HepG2 (cell line): ENCODE measurements at regions not wholly inside any gene's neighbourhood (a gene's known extent, or its start where the extent isn't known, plus 50 kb on each side); places are given as distances from the start of the nearest gene placed in this dataset.

ENCODE experiments used
- ATAC-seq: fragments of 200-7000 bp; cut with Tn5 transposase; 3 replicates; pipeline ENCODE4 v1.9.1; 2020; ENCODE audit warnings: mild to moderate bottlenecking, moderate library complexity
- BruUV-seq: library from RNA; stranded (reverse); fragments of 400-500 nt; replicated peaks from 2 replicates; lab custom pipeline; 2021; lab: Mats Ljungman, UMichigan
- CTCF ChIA-PET: fragments of 300-600 bp; formaldehyde crosslinking; extraction: SDS; loops from one replicate; lab custom pipeline; 2021; ENCODE audit warnings: low total read pairs, inconsistent platforms, low intra/inter-chr PET ratio; lab: Yijun Ruan, JAX
- POLR2A ChIA-PET: fragments of 350-600 bp; sonication (Branson Sonifier 250); formaldehyde crosslinking; loops from one replicate; lab custom pipeline; 2020; ENCODE audit warnings: antibody characterized with exemption, inconsistent platforms; lab: Yijun Ruan, JAX
- DNase-seq: peaks from one replicate; pipeline ENCODE4 v3.0.0-alpha.2; 2015; ENCODE audit warnings: low spot score
- FAIRE-seq: peaks from 3 replicates; lab custom pipeline; 2011; peaks lifted over from hg19 to GRCh38; lab: Jason Lieb, UNC
- H2AFZ ChIP-seq: one replicate; pipeline ENCODE4 v1.6.1; 2011; ENCODE audit warnings: low read length, inconsistent platforms
- H3K27ac ChIP-seq: fragments of 300-600 bp; 3 replicates; pipeline ENCODE4 v1.8.0; 2011; ENCODE audit warnings: mixed run types, mild to moderate bottlenecking, mixed read lengths, low read length, inconsistent platforms; ENCODE audit not compliant: insufficient read depth; ENCODE audit errors: extremely low read length
- H3K27me3 ChIP-seq, 2 experiments: fragments of 200-600 bp in 1 of 2; 2 replicates in 1 of 2; 3 replicates in 1 of 2; pipeline versions ENCODE4 v1.6.0 to v1.8.0; 2011; ENCODE audit warnings: low read length in 2 of 2, mild to moderate bottlenecking in 2 of 2, moderate library complexity in 2 of 2, inconsistent platforms in 1 of 2; ENCODE audit not compliant: insufficient read depth in 2 of 2, control insufficient read depth in 1 of 2
- H3K36me3 ChIP-seq, 2 experiments: fragments of 200-600 bp in 1 of 2; replicated peaks in 1 of 2; 2 replicates in 1 of 2; 3 replicates in 1 of 2; pipeline versions ENCODE4 v1.5.1 to v1.8.0; 2011; ENCODE audit warnings: low read length in 2 of 2, inconsistent platforms in 1 of 2; ENCODE audit not compliant: insufficient read depth in 2 of 2, control insufficient read depth in 1 of 2
- H3K4me1 ChIP-seq: 2 replicates; pipeline ENCODE4 v1.5.1; 2012; ENCODE audit warnings: low read length, inconsistent platforms; ENCODE audit not compliant: insufficient read depth
- H3K4me2 ChIP-seq: 2 replicates; pipeline ENCODE4 v1.6.0; 2011; ENCODE audit warnings: low read depth, low read length, inconsistent platforms
- H3K4me3 ChIP-seq, 3 experiments: fragments of 200-600 bp in 1 of 3; sonication (generic), shearing (Covaris generic) in 1 of 3; replicated peaks in 1 of 3; 2 replicates each; pipeline ENCODE4 v1.5.1; 2011 to 2016; ENCODE audit warnings: low read length in 3 of 3, inconsistent platforms in 2 of 3, low read depth in 2 of 3, mild to moderate bottlenecking in 2 of 3, control low read depth in 1 of 3, mixed read lengths in 1 of 3; ENCODE audit not compliant: insufficient read depth in 1 of 3
- H3K79me2 ChIP-seq: one replicate; pipeline ENCODE4 v1.6.1; 2011; ENCODE audit warnings: low read length, inconsistent platforms; ENCODE audit not compliant: insufficient read depth
- H3K9ac ChIP-seq: 2 replicates; pipeline ENCODE4 v1.6.0; 2011; ENCODE audit warnings: mild to moderate bottlenecking, low read depth, low read length, inconsistent platforms; ENCODE audit not compliant: insufficient read depth
- H3K9me3 ChIP-seq: 2 replicates; pipeline ENCODE4 v1.5.1; 2012; ENCODE audit warnings: mild to moderate bottlenecking, low read length
- H4K20me1 ChIP-seq: 2 replicates; pipeline ENCODE4 v1.6.0; 2011; ENCODE audit warnings: inconsistent platforms, mild to moderate bottlenecking, low read length, moderate library complexity; ENCODE audit not compliant: insufficient read depth
- FOSL1 ChIP-seq: sonication (generic); formaldehyde crosslinking; IDR thresholded peaks from 2 replicates; pipeline ENCODE4 v1.9.0; 2021; ENCODE audit warnings: missing genetic modification reagents, borderline replicate concordance
- KAT8 ChIP-seq: IDR thresholded peaks from 2 replicates; pipeline ENCODE4 v1.6.1; 2016; ENCODE audit warnings: missing genetic modification reagents, missing compliant biosample characterization
- RXRB ChIP-seq: IDR thresholded peaks from 2 replicates; pipeline ENCODE4 v1.6.1; 2016; ENCODE audit warnings: borderline replicate concordance, missing genetic modification reagents, missing compliant biosample characterization
- ZKSCAN5 ChIP-seq: sonication (generic); formaldehyde crosslinking; IDR thresholded peaks from 2 replicates; pipeline ENCODE4 v1.5.1; 2020; ENCODE audit warnings: mild to moderate bottlenecking, missing genetic modification reagents
- ZMYM4 ChIP-seq: sonication (generic); formaldehyde crosslinking; IDR thresholded peaks from 2 replicates; pipeline ENCODE4 v1.8.1; 2023; ENCODE audit warnings: mild to moderate bottlenecking, missing genetic modification reagents
- ZNF616 ChIP-seq: sonication (generic); formaldehyde crosslinking; IDR thresholded peaks from 2 replicates; pipeline ENCODE4 v1.5.0; 2020; ENCODE audit warnings: low read depth, mild to moderate bottlenecking, missing genetic modification reagents
- ZZZ3 ChIP-seq: sonication (generic); formaldehyde crosslinking; IDR thresholded peaks from 2 replicates; pipeline ENCODE4 v1.4.0; 2020; ENCODE audit warnings: missing genetic modification reagents, mild to moderate bottlenecking, borderline replicate concordance
- WGBS: methylation state at CpG from one replicate; pipeline ENCODE4 v1.1.6; 2017; ENCODE audit warnings: low lambda C conversion rate; 5-methylcytosine and 5-hydroxymethylcytosine counted together
- in situ Hi-C: cut with HindIII; loops from 2 replicates; pipeline ENCODE4 v1.10.0; 2017; ENCODE audit warnings: low pct_unique_long_range_greater_than_20kb; ENCODE audit not compliant: extremely low pct_ligation_motif_present
- intact Hi-C: fragments of 100-400 bp; cut with micrococcal nuclease; formaldehyde crosslinking; loops from one replicate; pipeline ENCODE4 v1.10.0; 2022; ENCODE audit not compliant: unreplicated experiment
- TF ChIP-seq, protein P1 (sequence below): sonication (generic); formaldehyde crosslinking; IDR thresholded peaks from 2 replicates; pipeline ENCODE4 v1.4.0; 2020; ENCODE audit warnings: missing genetic modification reagents
- TF ChIP-seq, protein P2 (sequence below): IDR thresholded peaks from 2 replicates; pipeline ENCODE4 v1.6.1; 2016
- TF ChIP-seq, protein P3 (sequence below): IDR thresholded peaks from 2 replicates; pipeline ENCODE4 v1.6.1; 2012; ENCODE audit warnings: inconsistent platforms

DNA sequence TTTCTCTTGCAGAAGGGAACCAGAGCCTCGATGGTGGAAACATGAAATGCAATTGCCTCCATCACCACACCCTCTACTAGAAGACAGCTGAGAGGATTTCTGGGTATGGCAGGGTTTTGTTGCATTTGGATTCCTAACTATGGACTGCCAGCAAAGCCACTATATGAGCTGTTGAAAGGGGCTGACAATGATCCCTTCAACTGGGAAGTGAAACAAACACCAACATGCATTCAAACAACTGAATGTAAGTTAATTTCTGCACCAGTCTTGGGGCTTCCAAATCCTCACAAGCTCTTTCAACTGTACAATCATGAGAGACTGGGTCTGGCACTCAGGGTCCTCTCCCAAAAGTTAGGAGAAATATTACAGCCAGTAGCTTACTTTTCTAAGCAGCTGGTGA, 116.7 kb upstream of the PLCL2 start:
- intact Hi-C loops = no loop called here
- ATAC-seq = no peak
- Histone ChIP-seq H3K27ac (no peak overlapping the region), H3K9ac (no peak overlapping the region), H3K4me1 (no peaks in the 10 kb centered on the region), H3K9me3 (no peaks in the 10 kb centered on the region), H3K4me2 (no peak overlapping the region), H3K27me3 (peaks cover 1 to 8% of the 10 kb centered on the region in 2 experiments; a peak in 2 of 5 replicates), H4K20me1 (no peaks in the 10 kb centered on the region), H3K36me3 (no peaks in the 10 kb centered on the region), H3K4me3 (no peak overlapping the region), H2AFZ (no peak overlapping the region), H3K79me2 (no peaks in the 10 kb centered on the region)
- ChIA-PET CTCF (no interaction called here), POLR2A (no interaction called here)
- DNase-seq = no peak
- in situ Hi-C loops = no loop called here
- 0% methylated on average over 1 of the region's 1 CpG for WGBS
- BruUV-seq = no TSS peak
- no peak for FAIRE-seq
- TF ChIP-seq ZKSCAN5 (CRISPR knock-in tag) (no peak), RXRB (CRISPR knock-in tag) (no peak), FOSL1 (CRISPR knock-in tag) (no peak), ZNF616 (CRISPR knock-in tag) (no peak), KAT8 (CRISPR knock-in tag) (no peak), ZZZ3 (CRISPR knock-in tag) (no peak), ZMYM4 (CRISPR knock-in tag) (no peak)
- TF ChIP-seq, protein P1, sequence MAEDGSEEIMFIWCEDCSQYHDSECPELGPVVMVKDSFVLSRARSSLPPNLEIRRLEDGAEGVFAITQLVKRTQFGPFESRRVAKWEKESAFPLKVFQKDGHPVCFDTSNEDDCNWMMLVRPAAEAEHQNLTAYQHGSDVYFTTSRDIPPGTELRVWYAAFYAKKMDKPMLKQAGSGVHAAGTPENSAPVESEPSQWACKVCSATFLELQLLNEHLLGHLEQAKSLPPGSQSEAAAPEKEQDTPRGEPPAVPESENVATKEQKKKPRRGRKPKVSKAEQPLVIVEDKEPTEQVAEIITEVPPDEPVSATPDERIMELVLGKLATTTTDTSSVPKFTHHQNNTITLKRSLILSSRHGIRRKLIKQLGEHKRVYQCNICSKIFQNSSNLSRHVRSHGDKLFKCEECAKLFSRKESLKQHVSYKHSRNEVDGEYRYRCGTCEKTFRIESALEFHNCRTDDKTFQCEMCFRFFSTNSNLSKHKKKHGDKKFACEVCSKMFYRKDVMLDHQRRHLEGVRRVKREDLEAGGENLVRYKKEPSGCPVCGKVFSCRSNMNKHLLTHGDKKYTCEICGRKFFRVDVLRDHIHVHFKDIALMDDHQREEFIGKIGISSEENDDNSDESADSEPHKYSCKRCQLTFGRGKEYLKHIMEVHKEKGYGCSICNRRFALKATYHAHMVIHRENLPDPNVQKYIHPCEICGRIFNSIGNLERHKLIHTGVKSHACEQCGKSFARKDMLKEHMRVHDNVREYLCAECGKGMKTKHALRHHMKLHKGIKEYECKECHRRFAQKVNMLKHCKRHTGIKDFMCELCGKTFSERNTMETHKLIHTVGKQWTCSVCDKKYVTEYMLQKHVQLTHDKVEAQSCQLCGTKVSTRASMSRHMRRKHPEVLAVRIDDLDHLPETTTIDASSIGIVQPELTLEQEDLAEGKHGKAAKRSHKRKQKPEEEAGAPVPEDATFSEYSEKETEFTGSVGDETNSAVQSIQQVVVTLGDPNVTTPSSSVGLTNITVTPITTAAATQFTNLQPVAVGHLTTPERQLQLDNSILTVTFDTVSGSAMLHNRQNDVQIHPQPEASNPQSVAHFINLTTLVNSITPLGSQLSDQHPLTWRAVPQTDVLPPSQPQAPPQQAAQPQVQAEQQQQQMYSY (CRISPR knock-in tag) = no peak
- TF ChIP-seq, protein P2, sequence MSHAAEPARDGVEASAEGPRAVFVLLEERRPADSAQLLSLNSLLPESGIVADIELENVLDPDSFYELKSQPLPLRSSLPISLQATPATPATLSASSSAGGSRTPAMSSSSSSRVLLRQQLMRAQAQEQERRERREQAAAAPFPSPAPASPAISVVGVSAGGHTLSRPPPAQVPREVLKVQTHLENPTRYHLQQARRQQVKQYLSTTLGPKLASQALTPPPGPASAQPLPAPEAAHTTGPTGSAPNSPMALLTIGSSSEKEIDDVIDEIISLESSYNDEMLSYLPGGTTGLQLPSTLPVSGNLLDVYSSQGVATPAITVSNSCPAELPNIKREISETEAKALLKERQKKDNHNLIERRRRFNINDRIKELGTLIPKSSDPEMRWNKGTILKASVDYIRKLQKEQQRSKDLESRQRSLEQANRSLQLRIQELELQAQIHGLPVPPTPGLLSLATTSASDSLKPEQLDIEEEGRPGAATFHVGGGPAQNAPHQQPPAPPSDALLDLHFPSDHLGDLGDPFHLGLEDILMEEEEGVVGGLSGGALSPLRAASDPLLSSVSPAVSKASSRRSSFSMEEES (CRISPR knock-in tag) = no peak
- TF ChIP-seq, protein P3, sequence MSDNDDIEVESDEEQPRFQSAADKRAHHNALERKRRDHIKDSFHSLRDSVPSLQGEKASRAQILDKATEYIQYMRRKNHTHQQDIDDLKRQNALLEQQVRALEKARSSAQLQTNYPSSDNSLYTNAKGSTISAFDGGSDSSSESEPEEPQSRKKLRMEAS = no peak
